D341Med (cell line): ENCODE measurements at regions not wholly inside any gene's neighbourhood (a gene's known extent, or its start where the extent isn't known, plus 50 kb on each side); places are given as distances from the start of the nearest gene placed in this dataset.
"Not testable (repeated sequence)": the region's sequence is repeated elsewhere in the genome, so short reads cannot be mapped to it uniquely, and the experiment has no call there.

Experiments
- DNase-seq: peaks from one replicate; pipeline ENCODE4 v3.0.0; 2012; ENCODE audit warnings: low spot score

DNA sequence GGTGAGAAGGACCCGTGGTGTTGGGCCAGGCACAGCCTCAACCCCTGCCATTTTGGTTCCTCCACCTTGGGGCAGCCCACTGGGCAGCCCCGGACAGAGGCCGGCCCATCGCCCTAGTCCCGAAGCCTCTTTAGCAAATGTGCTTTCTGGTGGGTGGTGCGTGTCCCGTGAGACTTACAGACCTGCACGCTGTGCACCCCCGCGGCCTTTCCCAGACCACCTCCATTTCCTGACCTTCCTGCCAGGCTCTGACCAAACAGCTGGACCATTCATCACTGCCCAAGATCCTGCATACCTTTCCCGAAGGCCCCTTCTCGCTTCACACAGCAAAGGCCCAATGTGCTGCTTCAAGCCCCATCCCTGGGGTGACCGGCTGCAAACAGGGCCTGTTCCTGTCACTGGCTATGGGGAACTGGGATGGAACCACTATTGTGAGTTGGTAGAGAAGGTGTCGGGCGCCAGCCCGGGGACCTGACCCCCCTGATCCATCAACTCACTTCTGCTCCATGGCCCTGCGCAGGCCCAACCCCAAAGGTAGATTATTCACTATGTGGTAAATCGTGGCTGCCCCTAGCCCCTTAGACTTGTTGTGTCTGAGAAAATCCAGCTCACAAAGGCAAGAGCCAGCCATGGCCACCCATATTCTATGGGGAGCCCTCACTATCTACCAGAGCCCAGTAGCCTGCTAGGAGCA is 341.0 kb downstream of the EIPR1 start:
- DNase-seq = no peak

DNA sequence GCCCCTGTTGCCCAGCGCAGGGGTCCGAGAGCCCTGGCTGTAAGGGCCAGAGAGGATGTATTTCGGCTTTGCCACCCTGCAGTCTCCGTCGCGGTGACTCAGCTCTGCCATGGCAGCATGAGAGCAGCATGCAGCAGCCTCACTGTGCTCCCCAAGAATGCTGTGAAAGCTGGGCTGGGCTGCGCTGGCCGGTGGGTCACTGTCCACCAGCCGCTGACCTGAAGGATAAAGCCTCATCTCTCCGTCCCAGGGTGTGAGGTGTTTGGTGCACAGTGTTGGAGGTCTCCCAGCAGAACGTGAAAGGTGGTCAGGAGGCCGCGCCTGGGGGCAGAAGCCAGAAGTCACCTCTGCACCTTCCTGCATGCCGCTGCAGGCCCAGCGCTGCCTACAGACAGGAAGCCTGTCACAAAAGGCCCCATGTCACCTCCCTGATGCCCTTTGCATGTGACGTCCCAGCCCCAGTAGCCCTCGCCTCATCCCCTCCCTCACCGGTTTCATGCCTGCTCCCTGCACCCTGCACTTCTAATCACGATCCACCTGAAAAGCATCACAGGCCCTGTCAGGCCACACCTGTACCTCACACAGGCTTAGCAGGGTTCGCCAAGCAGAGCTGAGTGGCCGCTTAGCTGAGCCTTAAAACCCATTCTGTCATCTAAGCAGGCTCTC is 342.1 kb downstream of the EIPR1 start:
- DNase-seq = no peak

DNA sequence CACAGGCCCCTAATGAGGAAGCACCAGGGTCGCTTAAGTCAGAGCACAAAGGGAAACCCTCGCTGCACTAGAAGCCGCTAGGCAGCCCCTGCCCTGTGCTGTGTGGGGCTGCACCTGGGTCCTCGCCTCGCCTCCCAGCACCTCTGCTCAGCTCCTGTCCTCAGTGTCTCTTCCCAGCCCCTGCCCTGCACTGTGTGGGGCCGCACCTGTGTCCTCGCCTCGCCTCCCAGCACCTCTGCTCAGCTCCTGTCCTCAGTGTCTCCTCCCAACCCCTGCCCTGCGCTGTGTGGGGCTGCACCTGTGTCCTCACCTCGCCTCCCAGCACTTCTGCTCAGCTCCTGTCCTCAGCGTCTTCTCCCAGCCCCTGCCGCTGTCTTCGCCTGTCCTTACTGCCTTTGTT is 342.8 kb downstream of the EIPR1 start:
- no peak for DNase-seq

DNA sequence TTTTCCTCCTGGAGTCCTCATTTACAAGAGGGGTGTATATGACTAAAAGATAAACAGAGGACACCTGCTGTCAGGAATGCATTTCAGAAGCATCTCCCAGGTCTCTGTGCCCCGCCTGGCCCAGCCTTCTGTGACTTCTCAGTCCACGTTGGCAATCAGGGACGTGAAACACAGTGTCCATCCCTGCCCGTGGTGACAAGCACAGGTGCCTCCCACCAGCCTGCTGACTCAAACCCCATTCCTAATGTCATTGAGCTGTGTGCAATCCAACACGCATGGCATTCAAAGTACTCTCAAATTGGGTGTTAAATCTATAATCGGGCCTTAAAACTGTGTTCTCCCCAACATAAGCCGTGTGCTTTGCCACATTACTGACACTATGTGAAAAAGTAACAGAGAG is 343.2 kb downstream of the EIPR1 start:
- DNase-seq = no peak

DNA sequence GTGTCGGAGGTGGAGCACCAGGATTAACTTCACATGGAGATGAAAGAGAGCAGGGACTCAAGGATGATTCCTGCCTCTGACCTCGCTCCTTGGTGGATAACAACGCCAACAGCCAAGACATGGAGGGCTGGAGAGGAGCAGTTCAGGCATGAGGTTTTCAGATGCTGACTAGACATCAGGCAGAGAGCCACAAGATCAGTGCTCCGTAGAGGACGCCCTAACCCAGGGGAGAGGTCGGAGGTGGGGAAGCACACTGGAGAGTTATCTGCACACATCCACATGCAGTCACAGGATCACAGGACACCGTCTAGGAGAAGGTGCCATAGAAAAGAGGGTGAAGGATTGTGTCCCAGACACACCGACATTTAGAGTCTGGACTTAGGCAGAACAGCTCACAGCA is 344.3 kb downstream of the EIPR1 start:
- DNase-seq = no peak

DNA sequence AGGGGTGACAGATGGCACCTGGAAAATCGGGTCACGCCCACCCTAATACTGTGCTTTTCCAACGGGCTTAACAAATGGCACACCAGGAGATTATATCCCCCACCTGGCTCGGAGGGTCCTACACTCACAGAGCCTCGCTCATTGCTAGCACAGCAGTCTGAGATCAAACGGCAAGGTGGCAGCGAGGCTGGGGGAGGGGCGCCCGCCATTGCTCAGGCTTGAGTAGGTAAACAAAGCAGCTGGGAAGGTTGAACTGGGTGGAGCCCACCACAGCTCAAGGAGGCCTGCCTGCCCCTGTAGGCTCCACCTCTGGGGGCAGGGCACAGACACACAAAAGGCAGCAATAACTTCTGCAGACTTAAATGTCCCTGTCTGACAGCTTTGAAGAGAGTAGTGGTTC is 346.8 kb downstream of the EIPR1 start:
- not testable (repeated sequence) for DNase-seq

DNA sequence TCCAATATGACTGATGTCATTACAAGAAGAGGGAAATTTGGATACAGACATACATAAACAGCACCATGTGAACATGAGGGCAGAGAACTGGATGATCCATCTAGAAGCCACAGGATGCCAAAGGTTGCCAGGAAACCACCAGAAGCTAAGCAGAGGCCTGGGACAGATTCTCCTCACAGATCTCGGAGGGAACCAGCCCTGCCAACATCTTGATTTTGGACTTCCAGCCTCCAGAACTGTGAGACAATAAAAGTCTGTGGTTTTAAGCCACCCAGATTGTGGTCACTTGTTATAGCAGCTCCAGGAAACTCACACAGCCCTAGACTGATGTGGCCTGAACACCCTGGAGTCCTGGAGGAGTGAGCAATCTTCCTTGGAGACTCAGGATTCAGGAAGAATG is 351.6 kb downstream of the EIPR1 start:
- no peak for DNase-seq

DNA sequence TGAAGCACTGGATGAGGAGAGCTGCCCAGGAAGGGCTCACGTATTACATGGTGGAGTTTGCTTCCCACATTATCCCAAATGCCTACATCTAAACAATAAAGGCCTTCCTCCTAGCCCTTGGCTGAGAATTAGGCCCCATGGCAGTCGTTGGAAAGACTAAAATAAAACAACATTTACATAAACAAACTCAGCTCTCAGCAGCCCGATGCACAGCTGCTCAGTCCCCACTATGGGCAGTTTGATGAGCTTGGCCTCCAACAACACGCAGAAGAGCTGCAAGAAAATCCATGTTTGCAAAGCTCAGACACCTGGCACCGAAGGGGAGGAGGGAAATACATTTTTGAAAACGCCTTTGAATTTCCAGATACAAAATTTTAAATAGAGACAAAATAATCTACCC is 352.4 kb downstream of the EIPR1 start:
- no peak for DNase-seq

DNA sequence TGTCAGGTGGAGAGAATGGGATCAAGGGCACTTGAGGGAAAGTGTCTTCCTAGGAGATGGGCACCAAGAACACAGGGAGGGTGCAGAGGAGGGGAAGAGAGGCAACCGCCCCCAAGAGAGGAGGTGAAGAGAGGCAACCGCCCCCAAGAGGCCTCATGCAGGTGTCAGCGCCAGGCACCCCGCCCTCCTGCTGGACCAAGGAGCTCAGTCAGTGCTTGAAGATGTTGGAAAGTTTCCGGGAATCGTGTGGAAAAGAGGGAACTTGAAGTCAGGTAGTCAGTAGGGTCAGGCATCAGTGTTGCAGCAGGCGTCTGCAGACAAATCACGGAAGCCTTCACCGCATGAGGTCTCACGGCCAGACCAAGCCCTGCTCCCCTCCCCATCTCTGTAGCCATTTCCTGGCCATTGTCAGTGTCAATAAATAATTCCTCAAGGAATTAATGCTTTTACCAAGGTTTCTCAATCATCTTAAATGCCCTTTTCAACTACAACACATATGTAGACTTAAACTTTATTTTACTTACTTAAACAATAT is 353.1 kb downstream of the EIPR1 start:
- DNase-seq = no peak

DNA sequence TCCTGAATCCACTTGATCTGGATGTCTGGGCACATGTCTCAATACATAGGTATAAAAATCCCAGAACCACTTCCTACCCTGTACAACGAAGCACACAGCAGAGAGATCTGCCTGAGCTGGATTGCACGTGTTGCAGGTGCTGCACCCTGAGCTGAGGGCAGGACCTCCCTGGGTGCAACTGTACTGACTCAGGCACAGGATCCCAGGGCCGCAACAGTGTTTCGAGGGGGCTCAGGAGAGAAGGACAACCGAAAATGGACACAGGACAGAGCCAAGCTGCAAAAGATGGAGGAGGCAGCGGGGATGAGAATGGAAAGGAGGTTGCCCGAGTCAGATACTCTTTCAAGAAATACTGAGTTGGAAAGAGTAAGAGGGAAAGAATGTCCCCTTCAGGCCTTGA is 354.1 kb downstream of the EIPR1 start:
- DNase-seq = no peak

DNA sequence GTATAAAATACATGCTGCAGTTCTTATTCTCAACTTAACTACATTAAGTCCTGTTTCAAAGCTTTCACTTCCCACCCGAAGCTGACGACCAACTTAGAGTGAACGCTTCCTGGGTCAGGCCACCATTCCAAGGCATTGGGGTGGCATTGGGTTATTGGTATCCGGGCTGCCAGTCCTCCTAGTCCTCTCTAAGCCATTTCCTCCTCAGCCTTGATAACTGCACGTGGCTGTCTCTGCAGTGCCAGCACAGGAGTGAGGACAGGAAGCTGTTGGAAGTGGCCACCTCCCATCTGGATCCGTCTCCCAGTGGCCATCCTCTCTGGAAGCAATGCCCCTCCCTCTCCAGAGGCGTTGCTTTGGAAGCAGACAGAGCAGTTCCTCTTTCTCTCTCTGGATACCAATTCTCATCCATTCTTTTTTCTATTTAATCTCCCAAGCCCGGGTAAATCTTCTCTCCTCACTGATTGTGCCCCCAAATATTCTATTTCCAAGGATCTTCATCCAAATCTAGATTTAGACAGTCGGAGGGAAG is 354.7 kb downstream of the EIPR1 start:
- no peak for DNase-seq

DNA sequence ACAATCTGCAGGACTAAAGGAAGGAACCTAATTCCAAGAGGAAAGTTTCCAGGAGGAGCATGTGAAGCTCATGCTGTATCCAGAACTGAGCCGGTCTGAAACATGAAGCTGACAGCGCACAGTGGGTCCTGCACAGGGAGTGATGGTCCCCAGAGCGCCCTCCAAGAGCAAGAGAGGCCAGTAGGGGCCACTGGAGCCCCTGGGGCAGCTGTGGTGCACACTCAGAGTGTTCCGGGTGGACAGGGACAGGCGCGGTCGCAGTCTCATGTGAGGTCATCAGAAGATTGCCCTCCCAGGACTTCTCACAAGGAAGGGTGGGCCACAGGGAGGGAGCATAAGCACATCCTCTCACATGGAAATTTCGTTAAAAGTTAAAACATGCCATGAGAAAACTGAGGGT is 355.9 kb downstream of the EIPR1 start:
- no peak for DNase-seq

DNA sequence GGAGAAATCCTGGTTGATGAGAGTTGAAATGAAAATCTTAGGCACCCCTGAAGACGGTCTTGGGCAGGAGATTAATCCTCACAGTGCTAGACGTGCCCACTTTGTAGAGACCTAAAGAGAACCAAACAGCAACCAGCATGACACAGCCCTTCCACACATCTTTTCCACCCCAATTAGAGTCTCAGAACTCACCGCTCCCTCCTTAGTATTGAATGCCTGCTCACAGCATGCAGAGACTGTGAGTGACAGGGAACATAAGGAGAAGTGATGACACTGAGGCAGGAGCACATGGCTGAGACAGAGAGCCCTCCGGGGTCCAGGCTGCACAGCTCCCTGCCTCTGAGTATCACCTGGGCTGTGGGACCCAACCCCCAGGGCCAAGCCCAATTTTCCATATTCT is 367.6 kb downstream of the EIPR1 start:
- no peak for DNase-seq

DNA sequence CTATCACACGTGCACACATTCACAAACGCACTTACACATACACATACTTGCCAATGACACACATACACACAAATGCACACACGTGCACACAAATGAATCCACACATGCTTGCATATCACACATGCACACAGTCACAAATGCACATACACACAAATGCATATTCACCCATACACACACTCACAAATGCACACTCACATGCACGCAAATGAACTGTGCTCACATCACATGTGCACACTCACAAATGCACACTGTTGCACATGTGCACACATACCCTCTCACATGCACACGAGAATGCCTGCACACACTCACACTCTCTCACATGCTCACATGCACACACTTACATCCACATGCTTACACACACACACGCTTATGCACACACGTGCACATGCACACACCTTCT is 368.1 kb downstream of the EIPR1 start:
- DNase-seq = no peak

DNA sequence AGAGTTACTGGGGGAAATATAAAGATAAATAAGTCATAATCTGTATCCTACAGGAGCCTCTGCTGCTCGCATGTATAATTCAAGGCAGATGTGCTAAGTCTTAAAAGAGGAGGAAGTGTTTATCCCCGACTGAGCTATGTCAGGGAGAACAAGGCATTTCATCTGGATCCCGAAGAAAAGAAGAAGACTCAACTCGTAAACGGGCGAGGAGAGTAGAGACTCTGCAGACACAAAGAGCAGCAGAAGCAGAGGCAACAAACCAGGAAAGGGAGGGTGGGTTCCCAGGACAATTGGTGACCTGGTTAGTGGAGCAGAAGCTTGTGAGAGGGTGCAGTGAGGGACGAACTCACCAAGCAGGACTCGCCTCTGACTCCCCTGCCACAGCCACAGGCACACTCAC is 368.6 kb downstream of the EIPR1 start:
- no peak for DNase-seq

DNA sequence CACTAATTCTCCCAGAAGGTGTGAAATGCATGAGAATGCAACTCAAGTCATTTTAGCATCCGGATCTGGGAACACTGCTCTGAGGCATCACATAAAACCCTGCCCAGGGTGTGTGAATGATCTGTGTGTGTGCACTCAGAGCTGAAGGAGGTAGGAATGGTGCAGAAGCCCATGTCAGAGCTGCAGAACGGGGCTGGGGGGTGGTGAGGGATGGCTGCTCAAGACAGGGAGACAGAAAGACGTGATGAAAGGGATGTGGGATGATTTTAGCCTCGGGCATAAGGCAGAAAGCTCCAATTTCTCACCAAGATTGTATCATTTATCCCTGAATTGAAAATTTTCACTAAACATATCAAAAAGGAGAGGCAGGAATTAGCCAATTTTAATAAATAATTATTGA is 369.1 kb downstream of the EIPR1 start:
- no peak for DNase-seq

DNA sequence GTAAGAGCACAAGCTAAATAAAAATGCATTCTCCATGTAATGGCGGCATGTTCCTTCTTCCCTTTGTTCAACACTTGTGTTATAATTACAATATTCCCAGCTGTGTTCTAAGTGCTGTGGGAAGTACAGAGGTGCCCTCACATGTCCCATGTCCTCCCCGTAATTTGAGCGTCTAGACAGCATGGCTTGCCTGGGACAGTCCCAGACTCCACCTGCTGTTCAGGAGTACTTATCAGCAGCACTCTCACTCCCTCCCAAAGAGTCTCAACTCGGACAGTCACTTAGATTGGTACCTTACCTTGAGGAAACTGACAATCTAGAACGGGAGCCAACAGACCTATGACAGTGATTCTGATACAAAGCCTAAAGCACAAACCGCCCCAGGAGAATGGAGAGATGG is 370.5 kb downstream of the EIPR1 start:
- DNase-seq = no peak

DNA sequence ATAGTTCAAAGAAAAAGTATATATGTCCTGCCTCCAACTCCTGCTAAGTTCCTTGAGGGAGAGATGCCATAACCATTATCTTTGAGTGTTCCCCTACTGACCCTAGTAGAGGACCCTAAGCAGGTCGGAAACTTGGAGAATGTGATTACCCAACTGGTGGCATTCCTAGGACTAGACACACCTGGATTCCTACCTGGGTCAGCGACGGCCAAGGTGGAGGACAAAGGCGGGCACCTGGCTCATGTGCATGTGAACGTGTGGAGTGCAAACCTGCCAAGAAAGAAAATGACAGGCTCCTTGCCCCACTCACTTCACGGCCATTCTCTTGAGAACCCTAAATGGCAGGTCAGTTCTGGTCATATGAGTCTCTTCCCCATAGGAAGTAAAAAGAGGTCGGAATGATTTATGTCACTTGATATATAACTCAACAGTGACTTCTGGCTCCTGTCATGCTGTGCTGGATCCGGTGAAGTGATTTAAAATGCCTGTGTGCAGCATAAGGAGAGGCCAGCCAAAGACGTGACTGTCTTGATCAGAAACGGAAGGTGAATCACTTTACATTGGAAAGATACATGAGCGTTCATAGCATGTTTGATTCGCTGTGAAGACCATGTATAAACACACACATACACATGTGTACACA is 371.6 kb downstream of the EIPR1 start:
- DNase-seq = no peak

DNA sequence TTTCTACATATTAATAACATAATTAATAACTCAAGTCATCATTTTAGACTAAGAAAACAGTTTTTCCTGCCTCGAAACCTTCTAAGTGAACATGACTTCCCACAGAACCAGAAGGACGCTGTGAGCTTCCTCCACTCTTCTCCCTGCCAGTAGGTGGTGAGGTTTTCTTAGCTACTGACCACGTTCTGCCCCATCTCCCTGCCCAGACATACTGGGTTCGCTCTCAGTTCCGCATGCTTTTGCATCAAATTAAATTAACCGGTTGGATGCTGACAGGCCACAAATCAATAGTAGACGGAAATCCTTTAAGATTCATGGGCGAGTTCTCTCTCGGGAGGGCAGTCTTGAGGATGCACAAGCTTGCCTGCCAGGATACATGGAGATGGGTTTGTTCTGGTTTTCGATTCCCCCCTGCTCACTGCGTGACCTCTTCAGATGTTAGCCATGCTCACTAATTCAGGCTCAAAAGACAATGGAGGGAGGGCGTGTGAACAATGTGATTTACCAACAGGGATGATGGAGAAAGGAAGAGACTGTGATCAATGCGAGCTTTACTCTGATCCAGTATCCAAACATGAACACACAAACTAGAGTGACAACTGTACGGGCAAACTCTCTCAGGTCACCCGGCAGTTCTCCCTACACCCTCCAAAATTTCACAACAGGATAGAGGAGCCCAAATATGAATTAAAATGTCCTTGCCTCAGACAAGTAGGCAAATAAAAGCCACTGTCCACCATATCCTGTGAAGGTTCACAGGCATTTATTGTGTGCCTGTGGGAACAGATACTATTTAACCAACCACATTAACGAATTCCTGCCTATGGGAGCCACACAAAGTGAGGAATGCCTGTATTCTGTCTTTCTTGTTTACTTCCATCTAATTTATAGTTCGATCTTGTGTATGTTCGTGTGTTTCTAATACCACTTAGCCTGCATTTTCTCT is 375.7 kb downstream of the EIPR1 start:
- no peak for DNase-seq

DNA sequence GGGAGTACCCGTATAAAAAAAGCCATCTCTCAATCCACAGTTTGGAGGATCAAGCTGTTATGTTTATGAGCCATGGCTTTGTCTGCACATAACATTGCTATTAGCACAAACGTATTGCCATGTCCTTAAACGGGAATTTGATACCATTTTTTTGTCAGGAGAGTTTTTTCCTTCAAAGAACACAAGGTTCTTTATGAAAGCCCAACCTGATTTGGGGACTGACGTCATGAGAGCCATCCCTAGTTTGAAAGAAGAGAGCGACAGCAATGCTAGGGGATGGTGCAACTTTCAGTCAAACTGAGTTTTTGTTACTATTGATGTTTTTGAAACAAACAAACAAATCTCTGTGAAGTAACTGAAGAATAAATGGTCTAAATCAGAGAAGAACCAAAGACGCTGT is 376.6 kb downstream of the EIPR1 start:
- DNase-seq = no peak

DNA sequence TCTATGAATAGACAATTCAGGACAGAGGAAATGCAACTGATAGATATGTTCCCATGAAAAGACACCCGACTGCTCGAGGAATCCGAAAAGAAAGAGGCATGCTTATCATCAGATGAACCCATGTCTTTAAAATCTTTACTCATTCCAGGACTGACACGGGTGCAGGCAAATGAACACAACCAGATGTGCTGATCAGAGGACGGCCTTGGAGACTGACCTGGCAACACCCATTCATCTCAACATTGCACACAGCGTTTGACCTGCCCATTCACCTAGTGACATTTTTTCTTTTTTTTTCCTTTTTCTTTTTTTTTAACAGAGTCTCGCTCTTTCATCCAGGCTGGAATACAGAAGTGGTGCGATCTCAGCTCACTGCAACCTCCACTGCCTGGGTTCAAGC is 377.5 kb downstream of the EIPR1 start:
- DNase-seq = no peak

DNA sequence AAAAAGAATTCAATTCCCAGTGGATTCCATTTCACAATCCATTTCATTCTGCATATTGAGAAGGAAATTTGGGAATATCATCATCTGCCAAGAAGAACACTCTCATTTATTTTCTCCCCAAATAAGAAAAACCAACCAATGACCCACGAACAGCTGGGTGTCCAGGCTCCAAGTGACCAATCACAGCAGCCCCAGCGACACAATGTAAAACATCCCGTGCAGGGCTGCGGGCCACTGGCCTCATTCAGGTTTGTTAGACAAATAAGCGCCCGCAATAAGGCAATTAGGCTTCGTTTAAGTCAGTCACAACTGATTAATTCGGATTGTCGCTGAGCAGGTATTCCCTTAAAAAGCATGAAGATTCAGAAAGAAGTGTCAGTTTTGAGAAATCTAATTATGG is 378.6 kb downstream of the EIPR1 start:
- DNase-seq = no peak
